Astrocyte (in vitro differentiated cells and primary cell): ENCODE measurements at regions not wholly inside any gene's neighbourhood (a gene's known extent, or its start where the extent isn't known, plus 50 kb on each side); places are given as distances from the start of the nearest gene placed in this dataset.

Experiments used
- EZH2 ChIP-seq: IDR thresholded peaks from 2 replicates; pipeline ENCODE4 v1.6.1; 2012; ENCODE audit warnings: mild to moderate bottlenecking, low read length, inconsistent platforms; ENCODE audit not compliant: insufficient read depth
- TF ChIP-seq, protein P1 (sequence below): IDR thresholded peaks from 2 replicates; pipeline ENCODE4 v1.5.1; 2011; ENCODE audit warnings: low read depth, mild to moderate bottlenecking, inconsistent platforms, low read length, moderate library complexity; ENCODE audit not compliant: insufficient read depth

DNA sequence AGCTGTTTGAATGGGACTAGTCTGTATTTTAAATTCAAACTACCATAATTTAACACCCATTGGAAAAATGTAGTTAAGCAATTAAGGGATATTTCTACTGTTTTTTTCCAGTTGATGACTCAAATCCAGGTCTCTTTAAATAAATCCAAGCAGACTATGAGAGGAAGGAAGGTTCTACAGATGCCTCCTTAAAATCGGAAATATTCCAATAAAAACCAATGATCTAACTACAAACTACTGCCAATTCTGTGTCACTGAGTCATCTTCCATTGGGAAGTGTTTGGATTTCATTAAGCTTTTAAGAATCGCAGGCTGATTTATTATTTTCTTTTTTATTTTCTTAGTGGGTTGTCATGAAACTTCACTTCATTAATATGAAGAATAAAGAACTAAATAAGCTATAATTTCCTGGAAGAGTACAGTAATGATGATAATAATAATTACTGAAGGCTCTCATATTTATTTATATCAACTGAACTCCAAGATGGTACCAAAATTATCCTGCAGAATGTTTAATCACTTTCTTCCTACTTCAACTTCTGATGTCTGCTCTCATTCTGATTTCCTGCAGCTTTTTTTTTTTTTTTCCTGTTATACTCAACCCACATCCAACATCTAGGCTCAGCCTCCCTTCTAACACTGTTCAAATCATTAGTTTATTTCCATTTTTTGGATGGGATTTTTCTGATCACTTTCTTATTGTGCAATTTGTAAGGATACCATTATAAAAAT, 166.3 kb upstream of the FN1 start:
- TF ChIP-seq, protein P1, sequence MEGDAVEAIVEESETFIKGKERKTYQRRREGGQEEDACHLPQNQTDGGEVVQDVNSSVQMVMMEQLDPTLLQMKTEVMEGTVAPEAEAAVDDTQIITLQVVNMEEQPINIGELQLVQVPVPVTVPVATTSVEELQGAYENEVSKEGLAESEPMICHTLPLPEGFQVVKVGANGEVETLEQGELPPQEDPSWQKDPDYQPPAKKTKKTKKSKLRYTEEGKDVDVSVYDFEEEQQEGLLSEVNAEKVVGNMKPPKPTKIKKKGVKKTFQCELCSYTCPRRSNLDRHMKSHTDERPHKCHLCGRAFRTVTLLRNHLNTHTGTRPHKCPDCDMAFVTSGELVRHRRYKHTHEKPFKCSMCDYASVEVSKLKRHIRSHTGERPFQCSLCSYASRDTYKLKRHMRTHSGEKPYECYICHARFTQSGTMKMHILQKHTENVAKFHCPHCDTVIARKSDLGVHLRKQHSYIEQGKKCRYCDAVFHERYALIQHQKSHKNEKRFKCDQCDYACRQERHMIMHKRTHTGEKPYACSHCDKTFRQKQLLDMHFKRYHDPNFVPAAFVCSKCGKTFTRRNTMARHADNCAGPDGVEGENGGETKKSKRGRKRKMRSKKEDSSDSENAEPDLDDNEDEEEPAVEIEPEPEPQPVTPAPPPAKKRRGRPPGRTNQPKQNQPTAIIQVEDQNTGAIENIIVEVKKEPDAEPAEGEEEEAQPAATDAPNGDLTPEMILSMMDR = no peak
- no peak for TF ChIP-seq EZH2
